ENCODE measurements at regions not wholly inside any gene's neighbourhood (a gene's known extent, or its start where the extent isn't known, plus 50 kb on each side); places are given as distances from the start of the nearest gene placed in this dataset.

DNA sequence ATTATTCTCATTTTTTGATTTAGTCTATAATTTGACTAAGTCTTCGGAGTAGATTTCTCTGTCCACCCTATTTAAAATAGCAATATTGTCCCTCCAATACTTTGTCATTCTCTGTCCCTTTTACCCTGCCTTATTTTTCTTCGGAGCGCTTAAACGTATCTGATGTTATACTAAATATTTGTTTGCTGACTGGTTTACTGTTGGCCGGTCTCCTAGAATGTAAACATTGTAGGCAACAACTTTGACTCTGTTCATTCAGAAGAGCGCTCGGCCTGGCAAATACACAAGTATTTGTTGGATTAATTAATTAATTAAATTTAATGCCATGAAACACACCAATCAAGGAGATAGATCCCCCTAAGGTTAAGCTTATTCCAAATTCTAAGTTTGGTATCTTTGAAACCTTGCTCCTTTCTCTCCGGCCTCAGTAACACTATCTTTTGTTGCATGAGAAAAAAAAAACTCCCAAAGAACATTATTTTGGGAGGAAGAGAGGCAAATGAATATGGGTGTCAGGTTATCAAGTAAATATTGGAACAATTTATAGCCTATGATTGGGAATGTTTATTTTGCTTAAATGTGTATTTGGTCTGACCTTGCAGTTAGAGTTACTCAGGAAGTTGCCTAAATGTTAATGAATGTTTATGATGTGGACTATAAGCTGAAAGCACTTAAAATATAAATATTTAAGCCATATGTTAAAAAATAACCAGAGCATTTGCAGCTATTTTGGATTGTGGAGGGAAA, 231.1 kb downstream of the SOX4 start:
- DNase-seq = no peak

- DNase-seq = no peak
These were observed 232.5 kb downstream of the SOX4 start for GRCh38 chr6:21826023-21826422.

DNA sequence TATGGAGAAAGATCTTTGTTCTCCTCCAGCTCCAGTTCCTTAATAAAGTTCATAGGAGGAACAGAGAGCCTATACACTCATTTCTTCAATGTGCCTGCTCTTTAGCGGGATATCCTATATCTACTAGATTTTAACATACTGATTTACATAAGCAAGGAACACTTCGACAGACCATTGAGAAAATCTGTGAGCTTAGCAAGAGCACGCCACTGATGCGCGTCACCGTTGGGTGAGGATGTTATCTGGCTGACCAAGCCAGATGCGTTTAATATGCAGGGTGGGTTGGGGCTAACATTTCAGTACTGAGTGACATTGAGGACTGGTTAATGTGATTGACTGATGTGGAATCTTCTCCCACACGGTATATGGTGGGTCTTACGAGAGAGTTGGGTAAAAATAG, 233.4 kb downstream of the SOX4 start:
- no peak for DNase-seq

GRCh38 chr6:21827425-21828202, 234.1 kb downstream of the SOX4 start:
- no peak for DNase-seq

GRCh38 chr6:21828704-21829103, 235.2 kb downstream of the SOX4 start:
- no peak for DNase-seq

- DNase-seq = no peak
These were observed 235.6 kb downstream of the SOX4 start for GRCh38 chr6:21829126-21829525.

DNA sequence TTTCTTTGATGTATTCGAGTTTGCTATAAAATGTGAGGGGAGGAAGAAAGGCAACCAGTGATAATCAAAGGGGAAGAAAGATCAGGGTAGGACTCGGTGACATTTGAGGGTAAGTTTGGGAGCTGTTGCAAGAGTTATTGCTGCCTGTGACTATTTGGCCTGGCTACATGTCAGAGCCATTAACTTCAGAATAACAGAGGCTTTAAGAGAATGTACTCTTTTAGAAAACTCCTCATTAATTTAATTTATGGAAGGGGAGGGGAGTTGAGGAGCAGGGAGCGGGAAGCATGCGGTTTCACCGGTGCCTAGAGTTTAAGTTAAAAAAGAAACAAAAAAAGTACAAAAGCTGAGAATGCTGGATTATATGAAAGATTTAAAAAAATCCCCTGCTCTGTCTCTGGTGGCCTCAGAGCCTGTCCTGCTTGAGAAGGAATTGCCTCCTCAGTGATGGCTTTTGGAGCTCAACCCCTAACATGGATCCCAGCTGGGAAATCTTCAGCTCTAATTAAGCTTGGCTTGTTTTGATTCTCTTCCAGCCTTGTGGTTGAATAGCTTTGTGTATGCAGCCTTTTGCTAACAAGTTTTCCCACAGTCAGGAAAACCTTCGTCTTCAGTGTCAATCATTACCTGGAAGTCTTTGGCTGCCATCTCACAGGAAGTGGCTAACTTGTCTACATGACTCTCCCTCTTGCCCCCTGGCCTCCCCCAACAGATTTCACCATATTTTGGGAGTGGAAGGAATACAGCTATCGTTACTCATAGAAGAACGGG, 238.2 kb downstream of the SOX4 start:
- no peak for DNase-seq

- DNase-seq = no peak
These were observed 242.7 kb downstream of the SOX4 start for GRCh38 chr6:21836277-21836676.

DNA sequence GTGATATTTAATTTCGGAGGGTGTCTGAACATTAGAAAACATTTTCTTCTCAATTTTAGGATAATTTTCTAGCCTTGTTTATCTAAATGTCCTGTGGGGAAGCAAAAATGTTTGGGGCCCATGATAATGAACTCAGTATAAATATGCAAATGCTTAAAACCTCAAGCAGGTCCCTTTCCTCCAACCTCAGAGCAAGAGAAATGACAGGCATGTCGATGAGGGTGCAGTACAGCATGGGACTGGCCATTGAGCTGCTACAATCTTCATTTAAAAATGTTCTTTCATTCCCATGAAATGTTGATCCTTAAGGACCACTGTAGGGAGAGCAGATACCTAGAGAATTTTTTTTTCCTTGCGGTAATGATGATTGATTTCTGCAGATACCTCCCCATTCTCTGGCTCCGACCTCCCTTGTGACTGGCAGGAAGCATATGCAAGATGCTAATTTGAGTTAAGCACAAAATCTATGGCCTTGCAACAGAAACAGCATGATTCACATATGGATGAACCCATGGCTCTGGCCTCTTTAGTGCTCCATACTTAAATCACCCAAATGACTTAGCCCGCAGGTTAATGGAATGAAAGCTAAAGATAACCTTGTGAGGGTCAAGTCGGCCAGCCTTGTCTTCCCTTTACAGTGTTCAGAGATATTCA, 243.3 kb downstream of the SOX4 start:
- DNase-seq = no peak

GRCh38 chr6:21840428-21840827, 246.9 kb downstream of the SOX4 start:
- no peak for DNase-seq

- DNase-seq = peak; percentile 38
These were observed 249.5 kb downstream of the SOX4 start for GRCh38 chr6:21842875-21843645.

DNA sequence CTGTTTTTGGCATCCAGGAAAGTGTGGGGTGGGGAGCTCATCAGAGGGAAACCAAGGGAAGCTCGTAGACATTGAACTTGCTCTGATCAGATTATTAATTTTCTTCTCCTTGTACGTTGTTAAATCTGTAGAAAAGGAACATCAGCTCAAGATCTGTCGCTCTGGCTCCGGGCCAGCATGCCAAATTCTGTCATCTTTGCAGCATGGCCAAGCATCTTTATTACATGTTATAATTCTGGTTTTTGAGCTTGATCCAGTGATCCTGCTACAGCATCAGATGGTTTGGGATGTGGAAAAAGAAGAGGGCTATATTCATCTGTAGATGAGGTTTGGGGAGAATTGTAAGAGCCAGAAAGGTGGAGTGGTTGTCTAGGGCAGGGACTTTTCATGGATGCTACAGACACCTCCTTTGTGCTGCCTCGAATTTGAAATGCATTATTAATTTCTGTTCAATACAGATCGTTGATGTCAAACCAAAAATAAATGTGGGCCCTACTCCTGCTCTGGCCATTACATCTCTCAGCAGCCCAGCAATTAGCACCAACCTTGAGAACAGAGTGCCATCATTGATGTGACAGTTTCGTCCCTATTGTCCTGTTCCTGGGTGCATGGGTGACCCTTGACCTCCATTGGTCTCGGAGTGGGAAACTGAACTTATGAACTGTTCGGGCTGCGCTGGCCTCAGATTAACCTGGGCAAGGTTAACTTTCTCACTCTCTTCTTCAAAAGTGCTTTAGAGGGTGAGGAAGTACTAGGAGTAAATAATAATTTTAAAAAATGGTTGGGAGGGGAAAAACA, 250.8 kb downstream of the SOX4 start:
- DNase-seq = no peak

GRCh38 chr6:21845018-21845417, 251.5 kb downstream of the SOX4 start:
- DNase-seq = no peak

- no peak for DNase-seq
These were observed 252.0 kb downstream of the SOX4 start for GRCh38 chr6:21845439-21846140.

DNA sequence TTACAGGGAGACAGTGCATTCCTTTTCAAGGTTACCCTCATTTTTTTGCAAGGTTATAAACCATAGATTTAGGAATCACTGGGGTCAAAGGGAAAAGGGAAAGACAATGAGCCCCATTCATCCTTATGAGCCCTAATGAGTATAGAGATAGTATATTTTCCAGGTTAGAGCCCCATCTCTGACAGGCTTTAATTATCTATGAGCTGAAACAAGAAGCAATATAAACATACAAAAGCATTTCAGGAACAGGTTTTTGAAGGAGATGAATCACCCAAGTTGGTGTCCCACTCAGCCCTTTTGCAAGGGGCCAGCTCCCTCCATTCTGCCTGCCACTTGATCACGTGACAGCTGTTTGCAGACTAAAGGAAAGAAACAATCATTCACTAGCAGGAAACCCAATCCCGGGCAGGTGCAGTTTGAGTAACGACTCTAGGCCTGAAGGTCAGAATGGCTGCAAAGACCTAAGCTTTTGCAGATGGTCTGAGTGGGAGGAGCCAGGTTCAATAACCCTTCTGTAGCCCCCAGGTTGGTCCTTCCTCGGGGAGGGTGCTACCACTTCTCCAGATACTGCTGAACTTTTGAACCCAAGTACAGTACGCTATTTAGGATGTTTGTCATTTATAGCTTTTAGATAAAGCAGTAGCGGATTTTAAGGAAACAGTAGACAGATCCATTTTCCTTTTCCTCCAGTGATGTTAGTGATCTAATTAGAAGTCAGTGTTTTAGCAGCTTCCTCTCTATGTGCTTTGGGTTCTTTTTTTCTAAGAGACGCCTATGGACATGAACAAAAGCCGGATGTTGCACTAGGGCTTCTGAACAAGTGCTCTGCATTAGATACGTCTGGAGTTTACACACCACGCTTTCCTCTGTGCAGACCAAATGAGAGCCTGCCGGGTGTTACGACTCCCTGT, 253.2 kb downstream of the SOX4 start:
- peak; percentile 77 for DNase-seq

- no peak for DNase-seq
These were observed 254.3 kb downstream of the SOX4 start for GRCh38 chr6:21847711-21848480.

GRCh38 chr6:21850691-21851090, 257.1 kb downstream of the SOX4 start:
- no peak for DNase-seq

DNA sequence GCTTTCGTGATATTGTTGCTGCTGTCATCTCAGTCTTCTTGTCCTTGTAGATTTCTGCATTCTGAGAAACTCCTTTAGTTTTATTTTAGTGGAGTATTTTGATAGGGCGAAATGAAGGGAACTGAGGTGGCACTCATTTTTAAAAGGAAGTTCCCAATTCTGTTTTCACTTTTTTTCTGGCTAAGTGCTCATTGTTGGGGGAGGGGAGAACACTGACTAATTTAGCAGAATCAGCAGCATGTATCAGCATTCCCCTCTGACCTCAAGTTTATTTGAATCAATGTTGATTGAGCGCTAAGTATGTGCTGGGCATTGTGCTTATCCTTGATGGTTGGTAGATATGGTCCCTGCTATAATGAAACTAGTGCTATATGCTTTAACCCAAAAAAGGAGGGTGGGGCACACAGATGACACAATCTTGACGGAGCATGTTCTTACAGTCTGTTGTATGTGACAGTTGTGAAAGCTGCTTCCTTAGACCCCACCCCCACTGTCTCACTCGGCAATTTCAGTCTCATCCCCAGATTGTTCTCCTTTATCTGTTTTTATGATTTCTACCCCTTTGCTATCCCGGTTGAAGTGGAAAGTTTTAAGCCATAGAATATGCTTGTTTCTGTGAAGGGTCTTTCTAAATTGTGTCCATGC, 262.4 kb downstream of the SOX4 start:
- DNase-seq = no peak
